ENCODE measurements at regions not wholly inside any gene's neighbourhood (a gene's known extent, or its start where the extent isn't known, plus 50 kb on each side); places are given as distances from the start of the nearest gene placed in this dataset.
A peak's percentile ranks its signal among the peaks of the same experiment; 100 is the strongest.

DNA sequence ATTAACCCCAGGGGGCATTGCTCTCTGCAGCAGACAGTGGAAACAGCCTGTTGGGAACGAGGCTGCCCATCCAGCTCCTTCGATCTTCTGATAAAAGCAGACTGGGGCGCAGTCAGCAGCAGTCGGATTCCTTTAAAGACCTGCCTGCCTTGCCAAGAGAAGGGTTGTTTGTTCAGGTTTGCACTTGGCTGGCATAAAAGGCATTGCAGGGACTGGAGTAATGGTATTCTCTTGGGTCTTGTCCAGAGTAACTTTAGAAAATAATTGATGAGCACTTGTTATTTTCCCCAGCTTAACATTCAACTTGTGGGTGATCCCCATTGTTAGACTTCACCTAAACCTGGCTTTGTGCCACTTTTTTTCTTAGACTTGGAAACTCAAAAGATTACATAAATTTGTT, 67.3 kb upstream of the SLC10A2 start:
- TF ChIP-seq, protein P1, sequence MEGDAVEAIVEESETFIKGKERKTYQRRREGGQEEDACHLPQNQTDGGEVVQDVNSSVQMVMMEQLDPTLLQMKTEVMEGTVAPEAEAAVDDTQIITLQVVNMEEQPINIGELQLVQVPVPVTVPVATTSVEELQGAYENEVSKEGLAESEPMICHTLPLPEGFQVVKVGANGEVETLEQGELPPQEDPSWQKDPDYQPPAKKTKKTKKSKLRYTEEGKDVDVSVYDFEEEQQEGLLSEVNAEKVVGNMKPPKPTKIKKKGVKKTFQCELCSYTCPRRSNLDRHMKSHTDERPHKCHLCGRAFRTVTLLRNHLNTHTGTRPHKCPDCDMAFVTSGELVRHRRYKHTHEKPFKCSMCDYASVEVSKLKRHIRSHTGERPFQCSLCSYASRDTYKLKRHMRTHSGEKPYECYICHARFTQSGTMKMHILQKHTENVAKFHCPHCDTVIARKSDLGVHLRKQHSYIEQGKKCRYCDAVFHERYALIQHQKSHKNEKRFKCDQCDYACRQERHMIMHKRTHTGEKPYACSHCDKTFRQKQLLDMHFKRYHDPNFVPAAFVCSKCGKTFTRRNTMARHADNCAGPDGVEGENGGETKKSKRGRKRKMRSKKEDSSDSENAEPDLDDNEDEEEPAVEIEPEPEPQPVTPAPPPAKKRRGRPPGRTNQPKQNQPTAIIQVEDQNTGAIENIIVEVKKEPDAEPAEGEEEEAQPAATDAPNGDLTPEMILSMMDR (IDR thresholded peaks at IDR 0.05; ENCODE audit: poor library complexity, severe bottlenecking): no peak
- DNase-seq (ENCODE audit: low spot score): no peak

DNA sequence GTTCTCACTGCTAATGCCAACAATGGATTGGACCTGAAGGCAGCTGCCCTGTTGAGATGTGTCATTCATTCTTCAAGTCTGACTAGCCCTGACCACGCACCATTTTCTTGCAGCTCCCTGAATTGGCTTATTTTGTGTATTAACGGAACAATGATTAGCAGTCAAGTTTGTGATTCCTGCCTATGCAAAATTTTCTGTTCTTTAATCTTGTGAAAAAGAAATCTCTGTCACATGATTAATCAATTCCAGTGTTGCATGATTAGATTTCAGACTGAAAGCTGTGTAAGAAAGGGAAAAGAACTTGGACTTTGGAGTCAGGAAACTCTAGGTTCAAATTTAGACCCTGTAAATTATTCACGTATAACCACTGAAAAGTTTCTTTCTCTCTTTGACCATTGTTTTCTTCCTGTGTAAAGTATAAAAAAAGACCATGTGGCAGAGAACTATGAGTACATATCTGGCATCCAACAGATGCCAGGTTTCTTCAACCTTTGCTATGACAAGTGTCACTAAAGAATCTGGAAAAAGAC, 64.5 kb upstream of the SLC10A2 start:
- ATAC-seq (ENCODE audit: low read depth) (peak; percentile 48; the same call in 1 of the 3 replicates), DNase-seq (ENCODE audit: low spot score) (no peak)
- H3K36me3 ChIP-seq (ENCODE audit: low read depth): no peaks in the 10 kb centered on the region
- no peaks in the 10 kb centered on the region for H3K9me3 ChIP-seq (ENCODE audit: severe bottlenecking)
- no peaks in the 10 kb centered on the region for H3K4me1 ChIP-seq (ENCODE audit: insufficient read depth, poor library complexity, severe bottlenecking)
- H3K27ac ChIP-seq (ENCODE audit: poor library complexity, severe bottlenecking): no peak overlapping the region
- TF ChIP-seq, protein P1 (IDR thresholded peaks at IDR 0.05; ENCODE audit: poor library complexity, severe bottlenecking): no peak
- H3K27me3 ChIP-seq (ENCODE audit: insufficient read depth, poor library complexity, severe bottlenecking): no peaks in the 10 kb centered on the region
- no peak overlapping the region for H3K4me3 ChIP-seq (ENCODE audit: severe bottlenecking)

More for the DNA sequence above, 67.3 kb upstream of the SLC10A2 start:
- Histone ChIP-seq H3K36me3 (ENCODE audit: low read depth) (no peaks in the 10 kb centered on the region), H3K9me3 (ENCODE audit: severe bottlenecking) (no peaks in the 10 kb centered on the region), H3K4me3 (ENCODE audit: severe bottlenecking) (no peak overlapping the region), H3K27ac (ENCODE audit: poor library complexity, severe bottlenecking) (no peak overlapping the region), H3K27me3 (ENCODE audit: insufficient read depth, poor library complexity, severe bottlenecking) (no peaks in the 10 kb centered on the region), H3K4me1 (ENCODE audit: insufficient read depth, poor library complexity, severe bottlenecking) (no peaks in the 10 kb centered on the region)
- no peak for ATAC-seq (ENCODE audit: low read depth)

DNA sequence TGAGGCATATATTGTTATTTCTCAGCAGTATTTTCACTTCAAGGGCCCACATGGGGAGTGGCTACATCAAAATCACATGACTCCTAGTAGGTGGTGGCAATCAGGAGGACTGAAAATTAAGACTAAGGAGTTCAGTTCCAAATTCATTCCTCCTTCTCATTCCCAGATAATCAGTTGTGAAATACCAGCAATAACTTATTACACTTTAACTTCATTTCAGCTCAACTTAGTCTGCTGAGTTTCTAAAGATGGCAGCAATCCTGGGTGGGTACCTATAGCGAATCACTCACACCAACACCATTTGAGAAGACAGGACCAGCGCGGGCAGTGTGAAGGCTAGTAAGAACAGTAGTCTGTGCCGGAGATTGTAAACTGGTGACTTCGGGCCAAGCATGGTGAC, 63.9 kb upstream of the SLC10A2 start:
- no peaks in the 10 kb centered on the region for H3K27me3 ChIP-seq (ENCODE audit: insufficient read depth, poor library complexity, severe bottlenecking)
- DNase-seq (ENCODE audit: low spot score) (no peak), ATAC-seq (ENCODE audit: low read depth) (no peak)
- no peaks in the 10 kb centered on the region for H3K36me3 ChIP-seq (ENCODE audit: low read depth)
- H3K9me3 ChIP-seq (ENCODE audit: severe bottlenecking): no peaks in the 10 kb centered on the region
- no peak overlapping the region for H3K27ac ChIP-seq (ENCODE audit: poor library complexity, severe bottlenecking)
- TF ChIP-seq, protein P1 (IDR thresholded peaks at IDR 0.05; ENCODE audit: poor library complexity, severe bottlenecking): no peak
- no peak overlapping the region for H3K4me3 ChIP-seq (ENCODE audit: severe bottlenecking)
- no peaks in the 10 kb centered on the region for H3K4me1 ChIP-seq (ENCODE audit: insufficient read depth, poor library complexity, severe bottlenecking)

Measured in RWPE2 (cell line).